Neural cell (in vitro differentiated cells): ENCODE measurements at regions not wholly inside any gene's neighbourhood (a gene's known extent, or its start where the extent isn't known, plus 50 kb on each side); places are given as distances from the start of the nearest gene placed in this dataset.

Source experiments
- EZH2 ChIP-seq: fragments of 200-600, 300-800 bp; shearing (Covaris generic), sonication (generic); IDR thresholded peaks from 2 replicates; pipeline ENCODE4 v1.6.1; 2014; ENCODE audit warnings: antibody characterized with exemption, low read length, borderline replicate concordance, mild to moderate bottlenecking; ENCODE audit not compliant: insufficient read depth, poor library complexity, severe bottlenecking
- SMC3 ChIP-seq: fragments of 450-650 bp; conservative IDR thresholded peaks from 2 replicates; pipeline ENCODE4 v1.6.1; 2014; ENCODE audit warnings: antibody characterized with exemption, mild to moderate bottlenecking, moderate library complexity; ENCODE audit not compliant: poor library complexity
- TF ChIP-seq, protein P1 (sequence below): fragments of 450-650 bp; IDR thresholded peaks from 2 replicates; pipeline ENCODE4 v1.5.1; 2014; ENCODE audit warnings: antibody characterized with exemption, mild to moderate bottlenecking, moderate library complexity; ENCODE audit not compliant: poor library complexity, severe bottlenecking

DNA sequence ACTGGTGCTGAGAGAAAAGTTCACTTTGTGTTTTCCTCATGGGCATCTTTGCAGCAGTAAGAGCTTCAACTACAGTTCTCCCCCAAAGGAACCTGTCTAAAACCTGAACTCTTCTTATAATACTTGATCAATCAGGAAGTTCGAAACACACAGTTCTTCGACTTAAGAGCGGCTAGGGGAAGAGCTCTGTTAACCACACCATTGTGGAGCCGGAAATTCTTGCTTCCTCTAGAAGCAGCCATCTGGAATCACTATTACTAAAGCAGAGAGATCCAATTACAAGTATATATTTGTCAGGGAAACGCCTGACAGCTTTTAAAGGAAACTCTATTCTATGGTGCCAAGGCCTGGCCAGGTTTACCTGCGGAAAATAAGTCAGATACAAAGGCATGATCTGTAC, 337.3 kb upstream of the CBLB start:
- TF ChIP-seq, protein P1, sequence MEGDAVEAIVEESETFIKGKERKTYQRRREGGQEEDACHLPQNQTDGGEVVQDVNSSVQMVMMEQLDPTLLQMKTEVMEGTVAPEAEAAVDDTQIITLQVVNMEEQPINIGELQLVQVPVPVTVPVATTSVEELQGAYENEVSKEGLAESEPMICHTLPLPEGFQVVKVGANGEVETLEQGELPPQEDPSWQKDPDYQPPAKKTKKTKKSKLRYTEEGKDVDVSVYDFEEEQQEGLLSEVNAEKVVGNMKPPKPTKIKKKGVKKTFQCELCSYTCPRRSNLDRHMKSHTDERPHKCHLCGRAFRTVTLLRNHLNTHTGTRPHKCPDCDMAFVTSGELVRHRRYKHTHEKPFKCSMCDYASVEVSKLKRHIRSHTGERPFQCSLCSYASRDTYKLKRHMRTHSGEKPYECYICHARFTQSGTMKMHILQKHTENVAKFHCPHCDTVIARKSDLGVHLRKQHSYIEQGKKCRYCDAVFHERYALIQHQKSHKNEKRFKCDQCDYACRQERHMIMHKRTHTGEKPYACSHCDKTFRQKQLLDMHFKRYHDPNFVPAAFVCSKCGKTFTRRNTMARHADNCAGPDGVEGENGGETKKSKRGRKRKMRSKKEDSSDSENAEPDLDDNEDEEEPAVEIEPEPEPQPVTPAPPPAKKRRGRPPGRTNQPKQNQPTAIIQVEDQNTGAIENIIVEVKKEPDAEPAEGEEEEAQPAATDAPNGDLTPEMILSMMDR, result no peak
- TF ChIP-seq SMC3 (no peak), EZH2 (no peak)
